ENCODE measurements at regions not wholly inside any gene's neighbourhood (a gene's known extent, or its start where the extent isn't known, plus 50 kb on each side); places are given as distances from the start of the nearest gene placed in this dataset.
"Not testable (repeated sequence)": the region's sequence is repeated elsewhere in the genome, so short reads cannot be mapped to it uniquely, and the experiment has no call there.

GRCh38 chr14:45919995-45920394, 667.0 kb upstream of the MIS18BP1 start:
- CTCF ChIA-PET; H3K4me1 ChIP-seq (ENCODE audit: control insufficient read depth in 1 of 2, insufficient read depth in 2 of 2, low read length in 2 of 2); H3K4me2 ChIP-seq (ENCODE audit: low read length); DNase-seq (ENCODE audit: low read depth, low spot score); H3K9me2 ChIP-seq (ENCODE audit: insufficient read depth); POLR2A ChIA-PET; RAD21 ChIA-PET (ENCODE audit: low non-redundant PET in 1 of 2, low total read pairs in 2 of 2, uncharacterized antibody in 2 of 2, unreplicated experiment in 2 of 2); H3K9me3 ChIP-seq (ENCODE audit: control insufficient read depth in 1 of 2, insufficient read depth in 1 of 2, low read depth in 1 of 2, low read length in 2 of 2); H3K9ac ChIP-seq (ENCODE audit: low read length); intact Hi-C loops (cut with micrococcal nuclease); H3K4me3 ChIP-seq (replicated peaks in 1 of 2; ENCODE audit: low read depth in 1 of 2, low read length in 2 of 2); ATAC-seq; H3K27me3 ChIP-seq (ENCODE audit: insufficient read depth, low read length); H2AFZ ChIP-seq (ENCODE audit: low read depth, low read length, poor library complexity, severe bottlenecking); H3K27ac ChIP-seq (ENCODE audit: low read depth, low read length); H4K20me1 ChIP-seq (ENCODE audit: insufficient read depth); BruUV-seq (replicated peaks); H3K79me2 ChIP-seq (ENCODE audit: insufficient read depth, low read length); H3K36me3 ChIP-seq (ENCODE audit: control insufficient read depth in 1 of 2, insufficient read depth in 2 of 2, low read length in 2 of 2): not testable (repeated sequence)

GRCh38 chr14:45916340-45916953, 663.4 kb upstream of the MIS18BP1 start:
- H4K20me1 ChIP-seq (ENCODE audit: insufficient read depth) = no peaks in the 10 kb centered on the region
- peaks cover 0 to 6% of the 10 kb centered on the region in 2 experiments; a peak in 2 of 4 replicates for H3K9me3 ChIP-seq (ENCODE audit: control insufficient read depth in 1 of 2, insufficient read depth in 1 of 2, low read depth in 1 of 2, low read length in 2 of 2)
- no peak overlapping the region for H3K4me2 ChIP-seq (ENCODE audit: low read length)
- H3K27ac ChIP-seq (ENCODE audit: low read depth, low read length) = no peak overlapping the region
- CTCF ChIA-PET = no interaction called here
- no peaks in the 10 kb centered on the region for H3K9me2 ChIP-seq (ENCODE audit: insufficient read depth)
- H3K4me1 ChIP-seq (ENCODE audit: control insufficient read depth in 1 of 2, insufficient read depth in 2 of 2, low read length in 2 of 2) = no peaks in the 10 kb centered on the region
- H3K36me3 ChIP-seq (ENCODE audit: control insufficient read depth in 1 of 2, insufficient read depth in 2 of 2, low read length in 2 of 2) = no peaks in the 10 kb centered on the region
- H2AFZ ChIP-seq (ENCODE audit: low read depth, low read length, poor library complexity, severe bottlenecking) = no peak overlapping the region
- no peaks in the 10 kb centered on the region for H3K27me3 ChIP-seq (ENCODE audit: insufficient read depth, low read length)
- H3K9ac ChIP-seq (ENCODE audit: low read length) = no peak overlapping the region
- ATAC-seq = no peak
- H3K79me2 ChIP-seq (ENCODE audit: insufficient read depth, low read length) = no peaks in the 10 kb centered on the region
- RAD21 ChIA-PET (ENCODE audit: low non-redundant PET in 1 of 2, low total read pairs in 2 of 2, uncharacterized antibody in 2 of 2, unreplicated experiment in 2 of 2) = no interaction called here
- POLR2A ChIA-PET = no interaction called here
- no TSS peak for BruUV-seq (replicated peaks)
- DNase-seq (ENCODE audit: low read depth, low spot score) = no peak
- intact Hi-C loops (cut with micrococcal nuclease) = no loop called here
- no peak overlapping the region for H3K4me3 ChIP-seq (replicated peaks in 1 of 2; ENCODE audit: low read depth in 1 of 2, low read length in 2 of 2)
- TF ChIP-seq POLR2A (IDR thresholded peaks at IDR 0.05; ENCODE audit: borderline replicate concordance, extremely low read depth, insufficient read depth, insufficient read length) (no peak), FOSL1 (IDR thresholded peaks at IDR 0.05; ENCODE audit: low read depth) (no peak), SIN3A (IDR thresholded peaks at IDR 0.05; ENCODE audit: low read depth) (no peak), POLR2AphosphoS5 (IDR thresholded peaks at IDR 0.05; ENCODE audit: low read depth, low read length) (no peak), CEBPB (IDR thresholded peaks at IDR 0.05; ENCODE audit: low read depth) (no peak), RAD21 (IDR thresholded peaks at IDR 0.05; ENCODE audit: low read depth) (no peak), ATF3 (IDR thresholded peaks at IDR 0.05) (no peak), ZBTB33 (IDR thresholded peaks at IDR 0.05; ENCODE audit: extremely low read depth, insufficient replicate concordance, low read length) (no peak), SRF (IDR thresholded peaks at IDR 0.05; ENCODE audit: low read depth) (no peak), ELF1 (IDR thresholded peaks at IDR 0.05; ENCODE audit: borderline replicate concordance, low read depth) (no peak), CBX3 (IDR thresholded peaks at IDR 0.05; ENCODE audit: low read depth) (no peak), CTCF (IDR thresholded peaks at IDR 0.05 in 2 of 3, conservative IDR thresholded peaks at IDR 0.05 in 1 of 3; ENCODE audit: borderline replicate concordance in 1 of 3, insufficient read depth in 1 of 3, low read depth in 2 of 3, low read length in 2 of 3) (no peak), MAX (IDR thresholded peaks at IDR 0.05) (no peak)
